GM13976 (cell line): ENCODE measurements at regions not wholly inside any gene's neighbourhood (a gene's known extent, or its start where the extent isn't known, plus 50 kb on each side); places are given as distances from the start of the nearest gene placed in this dataset.

ENCODE experiments used
- DNase-seq: peaks from one replicate; pipeline ENCODE4 v3.0.0; 2012; ENCODE audit warnings: low spot score
- CTCF ChIP-seq: IDR thresholded peaks from 2 replicates; pipeline ENCODE4 v1.5.1; 2012; ENCODE audit warnings: borderline replicate concordance, mild to moderate bottlenecking; ENCODE audit not compliant: insufficient read depth; ENCODE audit errors: extremely low read depth, missing control alignments, control extremely low read depth
- in situ Hi-C: fragments of 300-500 bp; cut with MboI; formaldehyde crosslinking; loops from one replicate; pipeline ENCODE4 v1.12.0; 2022; ENCODE audit warnings: low sequenced_read_pairs, mixed read lengths, inconsistent platforms; ENCODE audit not compliant: unreplicated experiment

GRCh38 chr12:33786532-33786931 lies 235.8 kb upstream of the ALG10 start:
- in situ Hi-C loops = no loop called here
- TF ChIP-seq CTCF = no peak

GRCh38 chr12:33794954-33795353 lies 227.3 kb upstream of the ALG10 start:
- no peak for TF ChIP-seq CTCF
- no peak for DNase-seq
- in situ Hi-C loops = no loop called here

More at GRCh38 chr12:33786532-33786931, 235.8 kb upstream of the ALG10 start:
- DNase-seq = no peak

- in situ Hi-C loops = no loop called here
- DNase-seq = no peak
These were observed 226.8 kb upstream of the ALG10 start for GRCh38 chr12:33795536-33795935.

GRCh38 chr12:33813536-33813935 lies 208.8 kb upstream of the ALG10 start:
- in situ Hi-C loops = no loop called here
- no peak for DNase-seq
- TF ChIP-seq CTCF = no peak

More at GRCh38 chr12:33795536-33795935, 226.8 kb upstream of the ALG10 start:
- no peak for TF ChIP-seq CTCF

GRCh38 chr12:33817713-33818112 lies 204.6 kb upstream of the ALG10 start:
- no peak for DNase-seq
- no peak for TF ChIP-seq CTCF
- in situ Hi-C loops = no loop called here

- no peak for DNase-seq
- in situ Hi-C loops = no loop called here
- TF ChIP-seq CTCF = no peak
These were observed 204.0 kb upstream of the ALG10 start for GRCh38 chr12:33818313-33818712.

- DNase-seq = no peak
- TF ChIP-seq CTCF = no peak
- in situ Hi-C loops = no loop called here
These were observed 196.9 kb upstream of the ALG10 start for GRCh38 chr12:33825442-33825841.
